Loucy (cell line): ENCODE measurements at regions not wholly inside any gene's neighbourhood (a gene's known extent, or its start where the extent isn't known, plus 50 kb on each side); places are given as distances from the start of the nearest gene placed in this dataset.

Experiments used
- H2AFZ ChIP-seq: fragments of 200-600 bp; sonication (generic); 2 replicates; pipeline ENCODE4 v1.6.0; 2016; ENCODE audit warnings: antibody characterized with exemption, mild to moderate bottlenecking, low read length, moderate library complexity
- H3F3A ChIP-seq: fragments of 200-600 bp; 2 replicates; pipeline ENCODE4 v1.6.0; 2016; ENCODE audit warnings: antibody characterized with exemption, low read depth, mild to moderate bottlenecking
- H3K27me3 ChIP-seq: fragments of 200-600 bp; sonication (generic); 2 replicates; pipeline ENCODE4 v1.6.1; 2014; ENCODE audit warnings: low read length, mild to moderate bottlenecking; ENCODE audit not compliant: insufficient read depth, poor library complexity, severe bottlenecking
- H3K36me3 ChIP-seq: fragments of 200-600 bp; sonication (generic); 2 replicates; pipeline ENCODE4 v1.6.1; 2016; ENCODE audit warnings: low read length; ENCODE audit not compliant: insufficient read depth
- H3K4me1 ChIP-seq: fragments of 200-600 bp; sonication (generic); 2 replicates; pipeline ENCODE4 v1.5.1; 2014; ENCODE audit warnings: low read length, mild to moderate bottlenecking; ENCODE audit not compliant: insufficient read depth, poor library complexity, severe bottlenecking
- H3K4me2 ChIP-seq: fragments of 200-600 bp; sonication (generic); 2 replicates; pipeline ENCODE4 v1.6.0; 2014; ENCODE audit warnings: antibody characterized with exemption, low read length, low read depth, mild to moderate bottlenecking; ENCODE audit not compliant: poor library complexity, severe bottlenecking
- H3K4me3 ChIP-seq: fragments of 200-600 bp; sonication (generic); 2 replicates; pipeline ENCODE4 v1.5.1; 2014; ENCODE audit warnings: low read length, mild to moderate bottlenecking, mixed read lengths; ENCODE audit not compliant: poor library complexity, severe bottlenecking
- H3K79me2 ChIP-seq: fragments of 200-600 bp; sonication (generic); 2 replicates; pipeline ENCODE4 v1.6.1; 2014; ENCODE audit warnings: low read length; ENCODE audit not compliant: insufficient read depth
- H3K9ac ChIP-seq: fragments of 200-600 bp; sonication (generic); 2 replicates; pipeline ENCODE4 v1.6.0; 2014; ENCODE audit warnings: mild to moderate bottlenecking, low read depth, low read length, moderate library complexity; ENCODE audit not compliant: poor library complexity, severe bottlenecking
- H3K9me2 ChIP-seq: fragments of 200-600 bp; sonication (generic); replicated peaks from 2 replicates; pipeline ENCODE4 v1.6.1; 2016; ENCODE audit warnings: low read depth, low read length, mixed read lengths
- H3K9me3 ChIP-seq: fragments of 200-600 bp; sonication (generic); 2 replicates; pipeline ENCODE4 v1.6.1; 2014; ENCODE audit warnings: mild to moderate bottlenecking, antibody characterized with exemption, low read length, low read depth; ENCODE audit not compliant: insufficient read depth
- H4K20me1 ChIP-seq: fragments of 200-600 bp; sonication (generic); 2 replicates; pipeline ENCODE4 v1.6.0; 2014; ENCODE audit warnings: antibody characterized with exemption, low read length, mild to moderate bottlenecking; ENCODE audit not compliant: insufficient read depth, poor library complexity, severe bottlenecking
- CTCF ChIP-seq: fragments of 200-600 bp; sonication (generic); conservative IDR thresholded peaks from 2 replicates; pipeline ENCODE4 v1.5.1; 2014; ENCODE audit warnings: mild to moderate bottlenecking, antibody characterized with exemption, low read length
- EZH2phosphoT487 ChIP-seq: fragments of 200-600 bp; IDR thresholded peaks from 2 replicates; pipeline ENCODE4 v1.6.1; 2018; ENCODE audit warnings: antibody characterized with exemption, mild to moderate bottlenecking, moderate library complexity, borderline replicate concordance

DNA sequence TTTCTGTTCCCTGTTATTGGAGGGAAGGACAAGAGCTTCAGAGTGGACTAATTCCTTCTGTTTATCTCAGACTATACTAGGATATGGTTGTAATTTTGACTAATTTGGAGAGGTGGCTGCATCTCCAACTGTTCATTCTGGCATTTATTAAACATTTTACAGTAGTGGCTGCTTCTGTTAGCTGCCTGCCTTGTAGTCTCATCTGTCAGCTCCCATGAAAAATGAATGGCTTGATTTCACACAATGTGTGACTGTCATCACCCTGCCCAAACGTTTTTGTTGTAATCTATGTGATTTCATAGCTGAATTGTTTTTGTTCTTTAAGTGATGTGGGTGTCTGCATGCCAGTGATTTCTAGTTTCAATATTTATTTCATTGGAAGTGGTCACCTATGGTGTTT lies 459.4 kb upstream of the PTPRD start:
- Histone ChIP-seq H3F3A (no peaks in the 10 kb centered on the region), H3K9ac (no peak overlapping the region), H3K4me3 (no peak overlapping the region), H3K4me1 (no peaks in the 10 kb centered on the region), H3K79me2 (no peaks in the 10 kb centered on the region), H3K27me3 (no peaks in the 10 kb centered on the region), H3K36me3 (no peaks in the 10 kb centered on the region), H3K9me3 (no peaks in the 10 kb centered on the region), H3K9me2 (no peaks in the 10 kb centered on the region), H3K4me2 (no peak overlapping the region), H2AFZ (no peak overlapping the region), H4K20me1 (no peaks in the 10 kb centered on the region)
- TF ChIP-seq CTCF (no peak), EZH2phosphoT487 (no peak)

- Histone ChIP-seq H3K9me2 (no peaks in the 10 kb centered on the region), H3K27me3 (no peaks in the 10 kb centered on the region), H3K4me1 (no peaks in the 10 kb centered on the region), H2AFZ (no peak overlapping the region), H3K79me2 (no peaks in the 10 kb centered on the region), H4K20me1 (no peaks in the 10 kb centered on the region), H3K4me2 (no peak overlapping the region), H3K9me3 (no peaks in the 10 kb centered on the region), H3K36me3 (no peaks in the 10 kb centered on the region), H3K9ac (no peak overlapping the region), H3K4me3 (no peak overlapping the region), H3F3A (no peaks in the 10 kb centered on the region)
- TF ChIP-seq EZH2phosphoT487 (no peak), CTCF (no peak)
These were observed 473.8 kb upstream of the PTPRD start for GRCh38 chr9:11086561-11086960.

DNA sequence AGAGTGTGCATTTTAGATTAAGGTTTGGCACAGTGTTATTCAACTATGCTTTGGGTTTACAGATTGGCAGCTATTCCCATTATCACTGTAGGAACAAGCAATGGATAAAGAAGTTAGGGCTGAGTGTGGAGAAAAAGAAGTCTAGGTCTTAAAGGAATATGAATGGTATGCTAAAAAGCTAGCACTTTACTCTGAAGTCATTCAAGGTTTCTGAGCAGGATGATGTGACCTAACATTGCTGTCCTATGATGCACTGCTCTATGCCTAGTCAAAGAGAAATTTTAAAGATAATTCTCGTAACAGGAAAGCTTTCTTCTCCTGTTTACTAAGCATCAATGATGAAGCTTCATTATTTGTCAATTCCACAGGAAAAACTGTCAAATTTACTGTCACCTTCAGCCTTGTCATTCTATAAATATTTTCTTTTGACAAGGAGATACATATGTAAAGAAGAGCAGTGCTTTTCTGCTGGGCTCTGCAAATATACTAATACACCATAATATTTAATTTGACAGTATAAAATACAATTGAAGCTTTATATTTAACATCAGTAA lies 476.1 kb upstream of the PTPRD start:
- no peaks in the 10 kb centered on the region for H3K79me2 ChIP-seq
- no peaks in the 10 kb centered on the region for H4K20me1 ChIP-seq
- no peak for TF ChIP-seq CTCF
- no peak overlapping the region for H2AFZ ChIP-seq
- H3K36me3 ChIP-seq = no peaks in the 10 kb centered on the region
- H3K4me1 ChIP-seq = no peaks in the 10 kb centered on the region
- no peaks in the 10 kb centered on the region for H3K9me2 ChIP-seq
- no peaks in the 10 kb centered on the region for H3F3A ChIP-seq
- no peaks in the 10 kb centered on the region for H3K27me3 ChIP-seq
- no peak overlapping the region for H3K9ac ChIP-seq
- no peak overlapping the region for H3K4me2 ChIP-seq
- H3K9me3 ChIP-seq = no peaks in the 10 kb centered on the region
- H3K4me3 ChIP-seq = no peak overlapping the region
